Fibroblast of upper back skin (primary cell): ENCODE measurements at regions not wholly inside any gene's neighbourhood (a gene's known extent, or its start where the extent isn't known, plus 50 kb on each side); places are given as distances from the start of the nearest gene placed in this dataset.
"Not testable (repeated sequence)": the region's sequence is repeated elsewhere in the genome, so short reads cannot be mapped to it uniquely, and the experiment has no call there.

Experiments
- DNase-seq: peaks from one replicate; pipeline ENCODE4 v3.0.0-alpha.2; 2013

DNA sequence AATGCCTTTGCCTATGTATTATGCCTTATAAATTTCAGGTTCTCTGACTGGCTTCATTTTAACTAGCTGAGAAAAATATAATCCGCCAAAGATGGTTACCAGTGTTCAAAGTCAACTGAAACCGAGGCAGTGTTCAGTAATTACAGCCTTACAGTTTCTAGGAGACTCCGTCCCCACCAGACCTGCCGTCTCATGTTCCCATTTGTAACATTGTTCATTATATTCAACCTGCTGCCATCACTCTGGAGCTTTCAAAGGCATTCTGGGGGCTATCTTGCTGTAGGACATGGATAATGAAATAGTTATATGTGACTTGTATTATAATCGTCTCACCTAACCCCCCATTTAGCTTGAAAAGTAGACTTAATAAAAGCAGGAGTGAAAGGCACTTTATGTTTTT, 302.5 kb downstream of the RWDD3 start:
- no peak for DNase-seq

DNA sequence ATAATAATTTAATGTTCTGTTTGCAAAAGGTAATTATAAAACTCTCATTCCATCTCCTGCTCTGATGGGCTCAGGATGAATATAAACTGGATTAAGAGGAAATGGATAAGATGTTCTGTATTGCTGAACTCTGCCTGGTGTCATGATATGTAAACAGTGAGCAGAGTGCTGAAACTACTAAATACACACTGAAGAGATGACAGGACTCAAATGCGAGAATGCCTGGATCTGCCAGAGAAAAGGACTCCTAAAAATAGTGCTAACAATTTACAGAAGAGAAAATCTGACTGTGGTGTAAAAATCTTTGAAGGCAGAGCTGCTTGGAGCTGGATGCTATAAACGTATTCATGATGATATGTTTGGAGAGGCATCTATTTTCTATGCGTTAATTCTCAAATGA, 303.2 kb downstream of the RWDD3 start:
- DNase-seq, result no peak

DNA sequence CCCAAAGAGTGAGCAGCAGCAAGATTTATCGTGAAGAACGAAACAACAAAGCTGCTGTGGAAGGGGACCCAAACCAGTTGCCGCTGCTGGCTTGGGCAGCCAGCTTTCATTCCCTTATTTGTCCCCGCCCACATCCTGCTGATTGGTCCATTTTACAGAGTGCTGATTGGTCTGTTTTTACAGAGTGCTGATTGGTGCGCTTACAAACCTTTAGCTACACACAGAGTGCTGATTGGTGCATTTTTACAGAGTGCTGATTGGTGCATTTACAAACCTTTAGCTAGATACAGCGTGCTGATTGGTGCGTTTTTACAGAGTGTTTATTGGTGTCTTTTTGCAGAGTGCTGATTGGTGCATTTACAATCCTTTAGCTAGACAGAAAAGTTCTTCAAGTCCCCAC, 304.2 kb downstream of the RWDD3 start:
- not testable (repeated sequence) for DNase-seq

DNA sequence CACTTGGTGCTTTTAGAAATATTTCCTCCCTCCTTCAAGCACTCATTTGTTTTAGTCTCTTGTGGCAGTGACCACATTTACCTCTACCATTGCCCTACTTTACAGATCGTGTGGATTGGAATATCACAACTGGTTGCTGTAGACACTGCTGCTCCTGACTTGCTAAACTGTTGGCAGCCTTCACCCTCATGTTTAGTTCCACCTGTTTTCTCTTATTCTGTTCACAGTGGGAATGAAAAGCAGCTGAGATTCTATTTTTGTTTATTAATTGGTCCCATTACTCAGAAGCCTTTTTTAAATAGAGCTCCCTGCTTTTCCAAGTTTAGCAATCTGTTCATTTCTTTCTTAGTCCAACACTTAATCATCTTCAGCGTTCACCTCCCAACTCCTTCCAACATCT, 308.9 kb downstream of the RWDD3 start:
- no peak for DNase-seq

DNA sequence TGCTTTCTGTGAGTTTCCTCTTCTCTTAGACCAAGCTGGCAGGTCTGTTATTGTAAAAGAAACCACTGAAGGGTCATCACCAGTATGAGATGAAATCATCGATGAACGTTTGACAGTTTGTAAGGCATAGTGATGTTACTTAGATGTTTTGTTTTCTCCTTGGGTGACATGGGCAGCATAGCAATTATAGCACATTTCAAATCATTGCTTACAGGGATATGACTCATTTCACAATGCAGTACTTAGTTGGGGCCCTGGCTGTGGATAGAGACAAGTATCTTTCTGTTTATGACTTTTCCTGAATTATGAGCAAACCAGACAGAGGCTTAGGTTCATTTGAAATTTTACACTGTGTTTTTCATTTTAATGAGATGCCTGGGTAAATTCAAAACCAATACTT, 313.0 kb downstream of the RWDD3 start:
- no peak for DNase-seq

DNA sequence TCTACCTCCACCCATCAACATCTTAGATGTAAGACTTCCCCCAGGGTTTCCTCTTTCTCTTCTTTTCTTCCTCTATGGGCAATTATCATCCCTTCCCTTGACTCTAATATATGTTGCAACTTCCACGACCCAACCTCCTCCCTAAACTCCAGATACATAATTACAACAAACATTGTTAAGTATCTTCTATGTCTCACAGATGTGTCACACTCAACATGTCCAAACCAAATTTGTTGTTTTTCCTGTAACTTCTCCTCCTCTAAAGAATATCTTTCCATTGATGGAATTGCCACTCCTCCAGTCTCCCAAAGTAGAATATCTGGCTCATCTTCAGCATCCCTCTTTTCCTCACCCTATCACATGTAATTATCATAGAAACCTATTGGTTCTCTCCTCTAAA, 314.2 kb downstream of the RWDD3 start:
- DNase-seq, result no peak

DNA sequence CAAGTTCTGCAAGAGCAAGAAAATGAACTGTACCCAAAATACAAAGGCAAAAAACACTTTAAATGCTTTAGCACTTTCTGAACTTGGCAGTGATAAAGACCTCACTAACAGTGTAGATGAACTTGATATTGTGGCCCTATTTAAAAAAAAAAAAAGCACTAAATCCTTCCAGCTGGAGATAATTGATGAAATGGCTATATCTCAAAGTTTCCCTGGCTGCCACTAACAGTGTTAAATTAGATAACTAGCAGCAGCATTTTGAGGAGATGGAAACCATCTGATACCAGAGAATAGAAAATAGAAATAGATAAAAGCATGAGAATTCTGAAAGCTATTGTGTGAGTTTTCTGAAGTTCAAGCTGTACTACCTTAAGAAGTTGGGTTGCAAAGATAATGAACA, 317.2 kb downstream of the RWDD3 start:
- DNase-seq, result no peak

DNA sequence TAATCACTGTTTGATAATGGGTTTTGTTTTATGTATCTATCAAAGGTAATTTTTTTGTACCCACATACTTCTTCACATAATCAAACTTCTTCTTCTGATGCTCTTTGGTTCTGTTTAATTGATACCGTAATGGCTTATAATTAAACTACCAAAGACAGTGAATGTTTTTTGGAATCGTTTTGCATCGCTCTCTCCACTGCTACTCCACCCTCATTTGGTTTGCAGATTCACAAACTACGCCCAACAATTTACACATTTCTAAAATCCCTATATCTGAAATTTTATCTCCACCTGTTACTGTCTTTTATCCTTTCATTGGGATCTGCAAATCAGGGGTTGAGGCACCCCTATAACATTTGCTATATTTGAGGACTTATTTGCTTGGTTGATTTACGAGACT, 319.6 kb downstream of the RWDD3 start:
- DNase-seq, result no peak

DNA sequence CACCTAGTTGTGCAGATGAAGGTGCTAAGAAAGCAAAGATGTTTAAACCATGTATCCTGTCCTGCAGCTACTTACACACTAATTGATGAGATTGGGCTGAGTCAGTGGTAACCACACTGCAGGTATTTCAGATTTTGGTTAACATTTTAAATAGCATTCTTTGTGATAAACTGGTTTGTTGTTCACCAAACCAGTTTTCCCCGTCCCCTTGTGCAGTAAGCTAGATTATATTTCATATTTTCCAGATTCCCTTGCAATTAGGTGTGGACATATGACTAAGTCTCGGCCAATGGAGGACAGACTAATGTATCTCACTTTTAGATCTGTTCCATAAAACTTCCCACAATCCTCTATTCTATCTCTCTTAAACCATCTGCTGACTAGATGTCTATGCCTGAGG, 320.4 kb downstream of the RWDD3 start:
- DNase-seq, result no peak

DNA sequence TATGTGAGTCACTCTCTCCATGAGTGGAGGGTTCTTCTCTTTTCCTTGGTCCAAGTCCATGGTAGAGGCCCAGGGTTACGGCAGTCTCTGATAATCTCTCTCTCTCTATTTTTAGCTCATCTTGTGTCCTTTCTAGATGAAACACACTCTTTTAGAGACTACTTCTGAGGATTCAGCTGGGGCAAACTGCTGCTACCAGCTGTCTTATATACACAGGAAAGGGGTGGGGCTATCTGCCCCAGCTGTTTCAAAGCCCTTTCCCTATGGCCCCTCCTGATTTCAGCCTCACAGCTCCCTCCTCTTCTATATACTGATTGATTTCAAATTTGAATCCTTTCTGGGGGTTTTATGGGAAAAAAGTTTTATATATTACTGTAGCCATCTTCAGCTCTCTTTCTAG, 324.8 kb downstream of the RWDD3 start:
- no peak for DNase-seq

DNA sequence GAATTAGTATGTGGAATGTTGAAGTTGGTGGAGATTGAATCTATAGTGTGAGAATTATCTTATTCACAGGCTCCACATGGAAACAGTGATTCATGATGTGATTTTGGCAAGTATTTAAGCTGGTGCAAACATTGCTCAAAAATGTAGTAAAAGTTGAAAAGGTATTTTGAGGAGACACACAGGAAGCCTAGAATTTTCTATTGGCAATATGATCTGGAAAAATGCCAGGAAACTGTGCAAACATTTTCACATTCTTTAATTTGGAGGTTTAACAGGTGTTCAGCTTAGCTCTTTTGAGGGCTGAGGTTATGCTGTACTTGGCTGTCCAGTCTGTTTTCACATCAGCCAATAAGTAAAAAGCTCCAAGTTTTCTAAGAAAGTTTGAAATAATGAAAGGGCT, 327.3 kb downstream of the RWDD3 start:
- no peak for DNase-seq

DNA sequence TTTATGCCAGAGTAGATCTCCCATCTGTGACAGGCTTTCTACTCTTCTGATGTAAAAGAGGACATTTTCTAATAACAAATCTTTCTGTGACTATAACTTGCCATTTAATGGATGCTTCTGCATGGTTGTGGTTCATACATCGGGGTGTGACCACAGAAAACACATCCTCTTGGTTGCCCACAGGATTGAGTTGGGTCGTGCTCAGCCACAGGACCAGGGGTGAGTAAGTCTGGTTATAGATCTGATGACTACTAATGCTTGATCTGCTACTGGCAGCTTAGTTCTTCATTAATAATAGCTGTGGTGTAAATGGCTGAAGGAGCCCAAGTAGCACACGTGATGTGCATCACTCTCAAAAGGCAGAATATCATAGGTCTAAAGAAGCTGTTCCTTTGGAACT, 328.2 kb downstream of the RWDD3 start:
- DNase-seq, result no peak

DNA sequence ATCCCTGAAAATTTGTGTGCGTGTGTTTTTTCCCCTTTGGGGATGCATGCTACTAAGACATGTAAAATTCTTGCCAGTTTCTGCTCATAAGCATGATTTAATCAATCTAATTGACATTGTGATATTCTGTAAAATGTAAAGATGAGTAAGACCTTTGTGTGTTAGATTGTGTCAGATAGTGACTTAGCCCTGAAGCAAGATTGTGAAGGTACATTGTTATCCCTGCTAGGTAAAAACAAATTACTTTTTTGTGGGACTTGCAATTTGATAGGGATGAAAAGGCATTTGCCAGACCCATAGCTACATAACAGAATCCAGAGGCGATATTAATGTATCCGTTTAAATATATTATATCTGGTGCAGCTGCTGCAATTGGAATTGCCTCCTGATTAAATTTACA, 338.0 kb downstream of the RWDD3 start:
- DNase-seq, result no peak

DNA sequence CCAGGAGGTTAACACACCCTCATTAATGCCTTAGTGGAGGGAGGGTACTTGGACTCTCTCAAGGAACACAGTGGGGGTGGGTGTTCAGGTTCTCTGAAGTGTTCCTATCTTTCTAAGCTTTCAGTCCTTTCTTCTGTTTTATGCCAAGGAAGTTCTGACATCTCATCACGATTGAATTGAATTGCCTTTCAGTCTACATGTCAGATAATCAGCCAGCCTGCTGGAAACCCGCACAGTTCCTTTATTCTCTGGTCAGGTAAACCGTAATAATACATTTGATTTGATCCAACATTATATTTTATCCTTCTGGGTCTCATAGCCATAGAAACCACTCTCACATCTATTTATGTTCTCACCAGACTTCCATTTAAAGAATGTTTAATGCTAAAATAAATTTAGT, 339.0 kb downstream of the RWDD3 start:
- no peak for DNase-seq

DNA sequence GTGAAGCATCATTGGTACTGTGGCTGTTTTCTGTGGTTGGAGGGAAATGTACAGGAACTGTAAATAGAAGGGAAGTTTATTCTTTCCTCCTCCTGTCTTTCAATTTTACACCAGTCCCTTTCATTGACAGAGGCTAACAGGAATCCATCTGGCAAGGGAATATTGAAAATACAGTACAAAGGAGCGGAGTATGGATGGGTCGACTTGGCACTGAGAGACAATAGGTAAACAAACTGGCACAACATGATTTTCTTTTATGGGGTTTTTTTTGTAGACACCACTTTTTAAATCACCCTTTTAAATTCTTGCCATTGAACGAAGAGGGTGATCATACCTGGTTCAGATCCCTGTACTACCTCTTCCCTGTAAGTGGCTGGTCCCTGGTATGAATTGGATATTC, 341.3 kb downstream of the RWDD3 start:
- no peak for DNase-seq

DNA sequence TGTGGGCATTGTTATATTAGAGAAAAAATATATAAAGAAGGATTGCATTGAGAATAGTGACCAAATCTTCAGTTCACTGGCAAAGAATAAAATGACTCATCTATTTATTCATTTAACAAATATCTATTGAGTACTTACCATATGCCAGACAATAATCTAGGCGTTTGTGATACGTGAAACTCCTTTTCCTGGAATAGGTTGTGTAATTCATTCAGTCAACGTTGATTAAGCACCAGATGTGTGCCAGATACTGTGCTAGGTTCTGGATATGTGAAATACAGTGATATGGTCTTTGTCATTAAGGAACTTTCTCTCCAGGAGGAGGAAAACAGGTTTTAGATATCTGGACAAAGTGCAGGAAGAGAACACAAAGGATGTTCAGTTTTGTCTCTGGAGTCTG, 344.5 kb downstream of the RWDD3 start:
- DNase-seq, result no peak

DNA sequence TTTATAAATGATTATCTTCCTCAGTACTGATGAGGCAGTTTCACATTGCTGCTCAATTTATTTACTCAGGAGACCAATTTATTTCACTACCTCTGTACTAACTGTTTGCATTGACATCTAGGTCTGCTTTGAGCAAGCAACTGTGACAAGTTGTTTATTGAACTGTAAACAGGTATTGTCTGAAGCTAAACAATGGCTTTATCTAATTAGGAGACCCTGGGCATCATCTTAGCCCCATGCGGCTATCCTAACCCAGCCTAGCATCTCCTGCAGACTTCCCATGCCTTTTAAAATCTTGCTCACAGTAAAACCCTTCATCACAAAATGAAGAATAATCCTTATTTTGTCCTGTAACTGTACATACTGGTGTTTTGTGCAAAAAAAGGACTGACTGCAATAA, 348.2 kb downstream of the RWDD3 start:
- DNase-seq, result no peak

DNA sequence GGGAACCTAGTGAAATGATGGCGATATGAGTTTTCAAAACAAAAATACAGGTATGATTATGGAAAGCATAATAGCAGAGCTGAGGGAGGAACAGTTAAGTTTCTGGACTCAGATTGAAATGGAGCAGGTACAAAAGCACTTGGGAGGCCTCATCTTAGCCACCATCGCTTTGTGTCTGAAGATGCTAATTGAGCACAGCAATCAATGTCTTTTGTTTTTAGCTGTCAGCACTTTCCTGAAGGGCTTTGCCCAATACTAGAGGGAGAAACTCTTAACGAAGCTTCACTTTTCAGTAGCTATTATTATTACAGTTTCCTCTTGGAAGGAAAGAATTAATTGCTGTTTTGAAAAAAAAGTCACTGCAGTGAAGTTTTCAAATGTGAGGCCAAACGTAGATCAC, 348.7 kb downstream of the RWDD3 start:
- no peak for DNase-seq

DNA sequence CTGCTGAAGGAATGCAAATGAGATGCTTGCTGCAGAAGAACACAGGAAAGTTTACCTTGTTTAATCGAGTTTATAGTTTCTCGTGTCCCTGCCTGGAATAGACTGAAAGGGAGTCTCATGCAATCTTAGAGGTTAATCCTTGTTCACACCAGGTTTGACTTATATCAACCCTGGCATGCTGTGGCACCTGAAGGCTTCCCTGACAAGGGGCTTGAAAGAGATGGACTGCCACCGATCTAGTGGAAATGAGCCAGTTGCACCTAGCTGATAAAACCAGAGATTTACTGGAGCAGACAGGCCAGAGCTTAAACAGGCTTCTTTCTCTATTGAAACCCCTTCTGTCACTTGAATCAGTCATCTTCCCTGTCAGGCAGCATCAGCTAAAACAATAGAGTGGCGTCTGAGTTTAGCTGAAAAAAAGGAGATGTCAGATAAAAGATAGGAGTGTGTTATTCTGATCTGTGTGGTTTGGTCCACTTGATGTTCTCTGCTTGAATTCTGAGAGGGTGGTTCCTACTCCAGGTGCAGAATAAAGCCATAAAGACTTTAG, 349.7 kb downstream of the RWDD3 start:
- DNase-seq, result no peak

DNA sequence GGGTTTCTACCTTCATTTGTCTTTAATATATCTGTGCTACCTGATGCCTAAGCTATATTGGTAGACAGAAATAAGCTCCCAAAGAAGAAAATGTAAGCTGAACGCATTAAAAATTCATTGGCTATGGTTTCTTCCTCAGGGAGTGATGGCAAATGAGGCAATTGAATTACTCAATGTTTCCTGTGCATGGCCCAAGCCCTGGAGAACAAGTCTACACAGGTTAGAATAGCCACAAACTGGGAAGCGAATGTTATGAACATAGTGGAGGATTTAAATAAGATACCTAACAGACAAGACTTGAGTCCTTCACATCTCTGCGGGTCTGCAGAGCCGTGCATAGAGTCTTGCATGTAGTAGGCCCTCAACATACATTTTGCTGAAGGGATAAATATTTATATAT, 350.3 kb downstream of the RWDD3 start:
- no peak for DNase-seq

DNA sequence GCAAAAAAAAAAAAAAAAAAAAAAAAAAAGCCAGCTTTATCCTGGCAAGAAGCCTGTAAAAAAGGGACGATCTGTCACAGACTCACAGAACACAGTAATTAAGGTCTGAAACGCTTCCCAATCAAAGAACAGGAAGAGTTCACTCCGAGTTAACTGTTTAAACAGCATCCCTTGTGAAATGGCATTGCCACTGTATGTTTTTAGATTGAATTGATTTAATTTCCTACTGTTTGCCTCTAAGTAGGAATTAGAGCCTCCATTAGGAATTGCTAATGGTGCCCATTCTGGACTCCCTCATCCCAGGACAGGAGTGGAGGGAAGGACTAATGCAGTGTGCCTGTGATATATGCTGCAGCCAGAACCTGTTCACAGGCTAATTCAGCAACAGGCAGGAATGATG, 370.8 kb downstream of the RWDD3 start:
- no peak for DNase-seq

DNA sequence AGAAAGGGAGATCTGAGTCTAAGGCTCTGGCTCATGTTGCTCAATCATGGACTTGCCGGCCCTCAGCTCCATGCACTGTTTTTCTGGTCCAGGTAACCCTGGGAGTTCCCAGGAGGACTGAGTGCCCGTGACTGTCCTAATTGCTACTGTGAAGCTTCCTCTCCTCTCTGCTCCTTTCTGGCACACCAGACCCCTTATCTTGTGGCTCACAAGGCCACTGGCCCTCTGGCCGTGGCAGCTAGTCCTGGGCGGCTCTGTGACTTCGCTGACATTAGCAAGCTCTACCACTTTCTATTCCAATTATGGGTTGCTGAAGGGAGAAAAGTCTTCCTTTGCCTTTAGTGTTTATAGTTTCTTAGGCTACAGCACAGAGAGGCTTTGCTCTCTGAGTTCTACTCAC, 380.2 kb downstream of the RWDD3 start:
- DNase-seq, result no peak

DNA sequence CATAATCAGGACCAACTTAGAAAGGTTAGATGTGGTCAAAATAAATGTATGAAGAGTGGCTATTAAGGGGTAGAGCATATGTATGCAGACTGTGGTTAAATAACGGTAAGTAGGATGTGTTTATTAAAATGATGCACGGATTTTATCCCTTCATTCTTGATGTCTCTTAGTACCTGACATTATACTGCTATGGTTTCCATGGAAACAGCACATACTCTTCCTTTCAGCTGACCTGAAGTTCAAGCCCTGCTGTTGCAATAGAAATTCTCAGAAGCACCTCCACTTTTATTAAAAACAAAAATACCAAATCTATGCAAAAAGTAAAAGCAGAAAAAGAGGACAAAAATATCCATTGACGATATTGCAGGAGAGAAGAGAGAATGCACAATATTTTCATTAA, 381.4 kb downstream of the RWDD3 start:
- DNase-seq, result no peak

DNA sequence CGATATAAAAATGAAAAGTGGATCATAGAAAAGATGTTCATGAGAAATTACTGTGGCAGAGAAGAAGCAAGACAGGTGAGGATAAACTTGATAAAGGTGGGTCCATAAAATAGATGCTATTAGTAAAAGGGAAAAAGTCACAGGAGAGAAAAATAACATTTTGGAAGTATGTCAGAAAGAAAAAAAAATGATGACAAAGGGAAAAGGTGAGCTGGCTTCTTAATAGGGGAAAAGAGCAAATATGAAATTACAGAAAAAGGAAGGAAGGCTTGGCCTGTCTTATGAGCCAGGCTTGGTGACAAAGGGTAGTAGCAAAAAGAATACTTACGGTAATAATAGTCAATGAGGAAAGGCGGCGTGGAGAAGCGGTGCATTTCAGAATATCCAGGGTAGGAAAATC, 386.1 kb downstream of the RWDD3 start:
- DNase-seq, result no peak

DNA sequence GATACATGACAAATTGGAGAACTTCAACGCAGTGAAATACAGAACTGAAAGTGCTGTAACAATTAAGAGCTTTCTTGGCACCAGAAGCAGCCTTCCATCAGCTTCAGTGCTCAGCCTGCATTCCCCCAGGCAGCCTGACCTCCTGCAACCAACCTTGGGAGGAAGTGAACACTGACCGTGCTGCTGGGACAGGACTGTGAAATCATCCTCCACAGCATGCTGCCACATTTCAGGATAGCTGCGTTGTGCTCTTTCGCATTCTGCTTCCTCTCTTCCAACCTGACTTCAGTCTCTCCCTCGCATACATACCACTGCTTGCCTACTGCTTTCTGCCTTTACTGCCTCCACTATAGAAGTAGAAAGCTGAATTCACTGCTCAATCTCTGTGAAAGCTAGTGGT, 388.6 kb downstream of the RWDD3 start:
- no peak for DNase-seq

DNA sequence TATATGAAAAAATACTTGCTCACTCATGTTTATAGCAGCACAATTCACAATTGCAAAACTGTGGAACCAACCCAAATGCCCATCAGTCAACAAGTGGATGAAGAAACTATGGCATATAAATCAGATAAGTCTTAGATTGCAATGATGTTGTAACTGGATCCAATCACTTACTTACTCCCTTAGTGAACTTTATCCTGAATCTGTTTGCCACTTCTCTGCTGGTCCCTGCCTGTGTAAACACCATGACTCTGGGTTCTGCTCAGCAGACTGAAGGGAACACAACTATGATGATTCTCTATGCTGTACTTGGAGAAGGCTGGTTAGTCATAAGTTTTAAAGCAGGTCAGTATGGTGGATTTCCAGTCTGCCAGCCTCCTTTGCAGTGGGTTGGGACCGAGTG, 391.2 kb downstream of the RWDD3 start:
- no peak for DNase-seq
